GM19452 (cell line): ENCODE measurements at regions not wholly inside any gene's neighbourhood (a gene's known extent, or its start where the extent isn't known, plus 50 kb on each side); places are given as distances from the start of the nearest gene placed in this dataset.
A peak's percentile ranks its signal among the peaks of the same experiment; 100 is the strongest.

Source experiments
- ATAC-seq: cut with Tn5 transposase; IDR thresholded peaks from one replicate; pipeline ENCODE4 v1.9.1; 2021; ENCODE audit not compliant: unreplicated experiment

GRCh38 chr10:43809211-43809930 is 160.7 kb upstream of the ZNF32 start:
- ATAC-seq: no peak

GRCh38 chr10:43808136-43808535 is 159.5 kb upstream of the ZNF32 start:
- peak; percentile 86 for ATAC-seq

GRCh38 chr10:43806831-43807640 is 158.4 kb upstream of the ZNF32 start:
- ATAC-seq: no peak

- no peak for ATAC-seq
Observed at GRCh38 chr10:43803791-43804190, 155.1 kb upstream of the ZNF32 start.

- no peak for ATAC-seq
Observed at GRCh38 chr10:43802988-43803696, 154.5 kb upstream of the ZNF32 start.

- ATAC-seq: no peak
Observed at GRCh38 chr10:43801626-43802025, 152.9 kb upstream of the ZNF32 start.

GRCh38 chr10:43801140-43801539 is 152.5 kb upstream of the ZNF32 start:
- no peak for ATAC-seq

- no peak for ATAC-seq
Observed at GRCh38 chr10:43796781-43797180, 148.1 kb upstream of the ZNF32 start.

GRCh38 chr10:43795639-43796038 is 147.0 kb upstream of the ZNF32 start:
- ATAC-seq: no peak

GRCh38 chr10:43795093-43795492 is 146.4 kb upstream of the ZNF32 start:
- no peak for ATAC-seq

GRCh38 chr10:43794181-43794815 is 145.6 kb upstream of the ZNF32 start:
- ATAC-seq: no peak

- ATAC-seq: no peak
Observed at GRCh38 chr10:43793704-43794103, 145.0 kb upstream of the ZNF32 start.

- no peak for ATAC-seq
Observed at GRCh38 chr10:43790147-43790546, 141.5 kb upstream of the ZNF32 start.

- no peak for ATAC-seq
Observed at GRCh38 chr10:43785252-43785651, 136.6 kb upstream of the ZNF32 start.

GRCh38 chr10:43782814-43783213 is 134.1 kb upstream of the ZNF32 start:
- ATAC-seq: no peak

GRCh38 chr10:43781480-43782361 is 133.0 kb upstream of the ZNF32 start:
- ATAC-seq: no peak

GRCh38 chr10:43778571-43778970 is 129.9 kb upstream of the ZNF32 start:
- ATAC-seq: no peak

GRCh38 chr10:43775384-43775783 is 126.7 kb upstream of the ZNF32 start:
- ATAC-seq: no peak

GRCh38 chr10:43774234-43774769 is 125.6 kb upstream of the ZNF32 start:
- no peak for ATAC-seq

GRCh38 chr10:43773736-43774135 is 125.1 kb upstream of the ZNF32 start:
- ATAC-seq: no peak
